B cell (primary cell): ENCODE measurements at regions not wholly inside any gene's neighbourhood (a gene's known extent, or its start where the extent isn't known, plus 50 kb on each side); places are given as distances from the start of the nearest gene placed in this dataset.

Experiments
- ATAC-seq: fragments of 200-7000 bp; cut with Tn5 transposase; one replicate; pipeline ENCODE4 v1.10.0; 2021; ENCODE audit warnings: low read depth, mild to moderate bottlenecking, moderate number of reproducible peaks, moderate library complexity
- CTCF ChIA-PET: fragments of 350-600 bp; sonication (Branson Sonifier 250); formaldehyde crosslinking; loops from one replicate; lab custom pipeline; 2021; ENCODE audit warnings: antibody characterized with exemption, inconsistent platforms; lab: Charles Lee
- POLR2A ChIA-PET: fragments of 350-600 bp; sonication (Branson Sonifier 250); formaldehyde crosslinking; loops from one replicate; lab custom pipeline; 2021; ENCODE audit warnings: antibody characterized with exemption; lab: Charles Lee
- DNase-seq: peaks from one replicate; pipeline ENCODE4 v3.0.0; 2013
- H2AFZ ChIP-seq: 2 replicates; pipeline ENCODE4 v1.6.1; 2012; ENCODE audit warnings: mild to moderate bottlenecking, low read depth, low read length; ENCODE audit not compliant: insufficient read depth, poor library complexity, severe bottlenecking
- H3K27ac ChIP-seq, 2 donors: 1 replicate in 1 of 2; 2 replicates in 1 of 2; pipeline ENCODE4 v1.5.1; 2012 to 2013; ENCODE audit warnings: low read length in 2 of 2, mild to moderate bottlenecking in 2 of 2, moderate library complexity in 1 of 2
- H3K27me3 ChIP-seq, 4 experiments: fragments of 200-600 bp in 1 of 4; sonication (generic) in 1 of 4; replicated peaks in 1 of 4; 1 replicate in 2 of 4; 2 replicates in 2 of 4; pipeline versions ENCODE4 v1.6.1 to v1.7.0; 2013 to 2016; ENCODE audit warnings: low read length in 3 of 4, mild to moderate bottlenecking in 2 of 4, mixed read lengths in 1 of 4, moderate library complexity in 1 of 4; ENCODE audit not compliant: insufficient read depth in 4 of 4, control insufficient read depth in 3 of 4; ENCODE audit errors: control extremely low read depth in 1 of 4
- H3K36me3 ChIP-seq, 2 experiments: replicated peaks in 1 of 2; 1 replicate in 1 of 2; 2 replicates in 1 of 2; pipeline versions ENCODE4 v1.6.1 to v1.7.1; 2013; ENCODE audit warnings: low read length in 1 of 2; ENCODE audit not compliant: insufficient read depth in 2 of 2, control insufficient read depth in 1 of 2; ENCODE audit errors: control extremely low read depth in 1 of 2, extremely low read depth in 1 of 2
- H3K4me1 ChIP-seq, 2 donors: fragments of 200-600 bp in 1 of 2; sonication (generic) in 1 of 2; 1 replicate in 1 of 2; 2 replicates in 1 of 2; pipeline versions ENCODE4 v1.5.1 to v1.6.1; 2013 to 2017; ENCODE audit warnings: low read length in 2 of 2; ENCODE audit not compliant: control insufficient read depth in 2 of 2, insufficient read depth in 2 of 2
- H3K4me2 ChIP-seq: replicated peaks from 2 replicates; pipeline ENCODE3; 2012; ENCODE audit warnings: mild to moderate bottlenecking, low read depth, low read length; ENCODE audit not compliant: poor library complexity, severe bottlenecking
- H3K4me3 ChIP-seq, 5 experiments: fragments of 200-600 bp in 1 of 5; sonication (generic) in 1 of 5; 1 replicate in 3 of 5; 2 replicates in 2 of 5; pipeline versions ENCODE4 v1.5.1 to v1.7.0; 2011 to 2016; ENCODE audit warnings: low read length in 4 of 5, mild to moderate bottlenecking in 4 of 5, low read depth in 2 of 5, control low read depth in 1 of 5, moderate library complexity in 1 of 5; ENCODE audit not compliant: insufficient read depth in 1 of 5; ENCODE audit errors: control extremely low read depth in 1 of 5, extremely low read depth in 1 of 5
- H3K79me2 ChIP-seq: fragments of 200-600 bp; sonication (generic); one replicate; pipeline ENCODE4 v1.6.0; 2016; ENCODE audit warnings: low read length; ENCODE audit not compliant: control insufficient read depth, insufficient read depth
- H3K9ac ChIP-seq: fragments of 200-600 bp; sonication (generic); 2 replicates; pipeline ENCODE4 v1.6.1; 2017; ENCODE audit warnings: mild to moderate bottlenecking, low read length, moderate library complexity
- H3K9me3 ChIP-seq, 3 donors: one replicate each; pipeline versions ENCODE4 v1.6.1 to v1.7.1; 2013; ENCODE audit warnings: low read length in 2 of 3; ENCODE audit not compliant: control insufficient read depth in 2 of 3, insufficient read depth in 1 of 3; ENCODE audit errors: control extremely low read depth in 1 of 3
- H4K20me1 ChIP-seq: 2 replicates; pipeline ENCODE4 v1.6.0; 2012; ENCODE audit warnings: mild to moderate bottlenecking, low read length; ENCODE audit not compliant: insufficient read depth, control insufficient read depth, poor library complexity, severe bottlenecking
- H3K27ac Mint-ChIP-seq: one replicate; pipeline ENCODE4 v1.8.0; 2021; ENCODE audit warnings: mixed read lengths
- H3K27me3 Mint-ChIP-seq: one replicate; pipeline ENCODE4 v1.8.0; 2021; ENCODE audit warnings: mixed read lengths
- H3K4me1 Mint-ChIP-seq: one replicate; pipeline ENCODE4 v1.8.0; 2021; ENCODE audit warnings: mixed read lengths
- H3K4me3 Mint-ChIP-seq: one replicate; pipeline ENCODE4 v1.8.0; 2021; ENCODE audit warnings: mixed read lengths
- H3K9me3 Mint-ChIP-seq: one replicate; pipeline ENCODE4 v1.8.0; 2022; ENCODE audit warnings: mixed read lengths; ENCODE audit not compliant: insufficient read depth
- EZH2 ChIP-seq: IDR thresholded peaks from 2 replicates; pipeline ENCODE4 v1.6.1; 2012; ENCODE audit warnings: borderline replicate concordance, low read depth, mild to moderate bottlenecking, moderate library complexity, low read length; ENCODE audit not compliant: insufficient read depth, poor library complexity, severe bottlenecking
- WGBS: methylation state at CpG from one replicate; pipeline ENCODE4 v1.1.5; 2013; ENCODE audit warnings: missing lambda C conversion rate; ENCODE audit not compliant: insufficient coverage; 5-methylcytosine and 5-hydroxymethylcytosine counted together
- intact Hi-C: fragments of 100-400 bp; cut with micrococcal nuclease; formaldehyde crosslinking; loops from one replicate; pipeline ENCODE4 v1.10.0; 2022
- TF ChIP-seq, protein P1 (sequence below): fragments of 200-600 bp; IDR thresholded peaks from one replicate; pipeline ENCODE4 v1.8.0; 2022; ENCODE audit warnings: antibody characterized with exemption, mild to moderate bottlenecking

DNA sequence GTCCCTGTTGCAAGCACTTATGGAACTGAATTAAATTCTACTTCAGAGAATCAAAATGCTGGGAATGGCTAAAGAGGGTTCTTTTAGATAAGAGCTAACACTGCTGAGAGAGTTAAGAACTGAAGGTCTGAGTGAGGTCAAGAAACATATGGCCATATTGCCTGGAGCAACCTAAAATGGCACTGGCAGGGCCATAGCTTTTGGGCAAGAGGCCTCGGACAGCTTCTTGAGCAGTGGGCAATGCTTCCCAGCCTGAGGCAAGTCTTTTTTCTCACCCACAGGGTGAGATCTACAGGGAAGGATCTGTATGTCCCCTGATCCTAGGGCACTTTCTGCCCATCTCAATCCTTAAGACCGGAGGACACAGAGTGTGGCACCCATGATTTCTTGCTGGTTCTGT lies 244.6 kb upstream of the NT5C1B start:
- ChIA-PET POLR2A (no interaction called here), CTCF (no interaction called here)
- Histone ChIP-seq H3K27ac (no peak overlapping the region), H3K9ac (no peak overlapping the region), H3K36me3 (no peaks in the 10 kb centered on the region), H3K27me3 (no peaks in the 10 kb centered on the region), H3K4me2 (no peak overlapping the region), H3K79me2 (no peaks in the 10 kb centered on the region), H4K20me1 (no peaks in the 10 kb centered on the region), H3K4me3 (no peak overlapping the region), H3K9me3 (no peaks in the 10 kb centered on the region), H3K4me1 (no peaks in the 10 kb centered on the region), H2AFZ (no peak overlapping the region)
- DNase-seq (no peak), ATAC-seq (no peak)
- Mint-ChIP-seq H3K27ac (no peak overlapping the region), H3K9me3 (no peaks in the 10 kb centered on the region), H3K4me3 (no peak overlapping the region), H3K4me1 (no peaks in the 10 kb centered on the region), H3K27me3 (no peaks in the 10 kb centered on the region)
- intact Hi-C loops: no loop called here
- TF ChIP-seq, protein P1, sequence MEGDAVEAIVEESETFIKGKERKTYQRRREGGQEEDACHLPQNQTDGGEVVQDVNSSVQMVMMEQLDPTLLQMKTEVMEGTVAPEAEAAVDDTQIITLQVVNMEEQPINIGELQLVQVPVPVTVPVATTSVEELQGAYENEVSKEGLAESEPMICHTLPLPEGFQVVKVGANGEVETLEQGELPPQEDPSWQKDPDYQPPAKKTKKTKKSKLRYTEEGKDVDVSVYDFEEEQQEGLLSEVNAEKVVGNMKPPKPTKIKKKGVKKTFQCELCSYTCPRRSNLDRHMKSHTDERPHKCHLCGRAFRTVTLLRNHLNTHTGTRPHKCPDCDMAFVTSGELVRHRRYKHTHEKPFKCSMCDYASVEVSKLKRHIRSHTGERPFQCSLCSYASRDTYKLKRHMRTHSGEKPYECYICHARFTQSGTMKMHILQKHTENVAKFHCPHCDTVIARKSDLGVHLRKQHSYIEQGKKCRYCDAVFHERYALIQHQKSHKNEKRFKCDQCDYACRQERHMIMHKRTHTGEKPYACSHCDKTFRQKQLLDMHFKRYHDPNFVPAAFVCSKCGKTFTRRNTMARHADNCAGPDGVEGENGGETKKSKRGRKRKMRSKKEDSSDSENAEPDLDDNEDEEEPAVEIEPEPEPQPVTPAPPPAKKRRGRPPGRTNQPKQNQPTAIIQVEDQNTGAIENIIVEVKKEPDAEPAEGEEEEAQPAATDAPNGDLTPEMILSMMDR: no peak
- no peak for TF ChIP-seq EZH2
- 94% methylated on average over 1 of the region's 2 CpGs for WGBS

- H3K4me2 ChIP-seq: no peak overlapping the region
- no peak overlapping the region for H2AFZ ChIP-seq
- TF ChIP-seq, protein P1: no peak
- no peak for TF ChIP-seq EZH2
- H3K4me3 Mint-ChIP-seq: no peak overlapping the region
- no peaks in the 10 kb centered on the region for H3K27me3 Mint-ChIP-seq
- ChIA-PET CTCF (no interaction called here), POLR2A (no interaction called here)
- DNase-seq: no peak
- no peak overlapping the region for H3K4me3 ChIP-seq
- no peak overlapping the region for H3K27ac Mint-ChIP-seq
- WGBS: no CpG with 5 or more reads among the region's 2 CpGs
- no peak for ATAC-seq
- no peaks in the 10 kb centered on the region for H3K4me1 Mint-ChIP-seq
- H4K20me1 ChIP-seq: no peaks in the 10 kb centered on the region
- H3K9me3 ChIP-seq: no peaks in the 10 kb centered on the region
- no peaks in the 10 kb centered on the region for H3K36me3 ChIP-seq
- no peak overlapping the region for H3K9ac ChIP-seq
- intact Hi-C loops: no loop called here
- H3K4me1 ChIP-seq: no peaks in the 10 kb centered on the region
- no peaks in the 10 kb centered on the region for H3K9me3 Mint-ChIP-seq
- H3K27ac ChIP-seq: no peak overlapping the region
- H3K79me2 ChIP-seq: no peaks in the 10 kb centered on the region
- no peaks in the 10 kb centered on the region for H3K27me3 ChIP-seq
These were observed 242.6 kb upstream of the NT5C1B start for GRCh38 chr2:18831916-18832510.
